Activated T-cell treated with anti-CD3 and anti-CD28 coated beads, Interleukin-2, amount 50 U/mL, for 24 hours (primary cell): ENCODE measurements at regions not wholly inside any gene's neighbourhood (a gene's known extent, or its start where the extent isn't known, plus 50 kb on each side); places are given as distances from the start of the nearest gene placed in this dataset.
A peak's percentile ranks its signal among the peaks of the same experiment; 100 is the strongest.

ENCODE experiments used
- DNase-seq: peaks from one replicate; pipeline ENCODE4 v3.0.0-alpha.2; 2020
- H3K27ac Mint-ChIP-seq: 2 replicates; pipeline ENCODE4 v1.8.0; 2020; ENCODE audit warnings: mild to moderate bottlenecking, mixed read lengths
- H3K27me3 Mint-ChIP-seq: 2 replicates; pipeline ENCODE4 v1.8.0; 2020; ENCODE audit warnings: mixed read lengths
- H3K36me3 Mint-ChIP-seq: 2 replicates; pipeline ENCODE4 v1.8.0; 2020; ENCODE audit warnings: low read depth, mixed read lengths
- H3K4me1 Mint-ChIP-seq: 2 replicates; pipeline ENCODE4 v1.8.0; 2020; ENCODE audit warnings: low read depth, mixed read lengths
- H3K4me3 Mint-ChIP-seq: 2 replicates; pipeline ENCODE4 v1.8.0; 2020; ENCODE audit warnings: mild to moderate bottlenecking, moderate library complexity, mixed read lengths
- H3K9me3 Mint-ChIP-seq: 2 replicates; pipeline ENCODE4 v1.8.0; 2020; ENCODE audit warnings: mixed read lengths

DNA sequence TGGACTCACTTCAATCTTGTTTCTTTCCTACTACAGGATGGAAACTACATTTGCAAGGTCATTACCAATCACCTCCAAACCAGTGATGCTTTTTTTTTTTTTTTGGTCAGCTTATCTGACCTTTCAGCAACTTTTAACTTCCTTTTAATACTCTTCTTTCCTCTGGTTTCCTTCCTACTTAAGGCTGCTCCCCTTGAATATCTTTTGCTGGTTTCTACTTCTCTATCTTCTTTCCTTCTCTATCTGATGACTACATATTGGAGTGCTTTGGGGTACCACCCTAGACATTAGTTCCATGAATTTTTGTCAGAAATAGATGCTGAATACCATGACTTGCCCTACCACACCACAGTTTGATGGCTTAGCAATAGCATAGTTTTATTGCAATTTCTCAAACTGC lies 197.7 kb upstream of the DDHD1 start:
- DNase-seq = no peak
- H3K27me3 Mint-ChIP-seq = no peaks in the 10 kb centered on the region
- H3K4me3 Mint-ChIP-seq = no peak overlapping the region
- no peaks in the 10 kb centered on the region for H3K36me3 Mint-ChIP-seq
- H3K4me1 Mint-ChIP-seq = peaks cover 1% of the 10 kb centered on the region
- no peak overlapping the region for H3K27ac Mint-ChIP-seq
- H3K9me3 Mint-ChIP-seq = no peaks in the 10 kb centered on the region

DNA sequence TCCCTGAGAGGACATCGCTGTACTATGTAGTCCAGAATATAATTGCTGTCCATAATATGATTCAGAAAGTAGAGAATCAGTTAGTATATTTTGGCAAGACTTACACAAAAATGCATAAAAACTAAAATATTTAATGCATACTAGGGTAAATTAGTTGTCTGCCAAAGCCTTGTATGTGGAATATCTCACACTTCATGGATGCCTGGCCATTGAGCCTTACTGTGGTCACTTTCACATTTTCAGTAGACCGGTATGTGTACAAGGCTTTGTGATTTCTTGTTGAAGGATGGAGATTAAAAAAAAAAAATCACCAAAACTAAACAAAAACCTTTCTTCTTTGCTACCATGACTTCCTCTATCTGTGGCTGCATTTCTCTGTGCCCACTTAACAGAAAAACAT lies 197.3 kb upstream of the DDHD1 start:
- no peak overlapping the region for H3K27ac Mint-ChIP-seq
- H3K27me3 Mint-ChIP-seq = no peaks in the 10 kb centered on the region
- peaks cover under 1% of the 10 kb centered on the region for H3K4me1 Mint-ChIP-seq
- DNase-seq = no peak
- no peaks in the 10 kb centered on the region for H3K36me3 Mint-ChIP-seq
- H3K9me3 Mint-ChIP-seq = no peaks in the 10 kb centered on the region
- no peak overlapping the region for H3K4me3 Mint-ChIP-seq

DNA sequence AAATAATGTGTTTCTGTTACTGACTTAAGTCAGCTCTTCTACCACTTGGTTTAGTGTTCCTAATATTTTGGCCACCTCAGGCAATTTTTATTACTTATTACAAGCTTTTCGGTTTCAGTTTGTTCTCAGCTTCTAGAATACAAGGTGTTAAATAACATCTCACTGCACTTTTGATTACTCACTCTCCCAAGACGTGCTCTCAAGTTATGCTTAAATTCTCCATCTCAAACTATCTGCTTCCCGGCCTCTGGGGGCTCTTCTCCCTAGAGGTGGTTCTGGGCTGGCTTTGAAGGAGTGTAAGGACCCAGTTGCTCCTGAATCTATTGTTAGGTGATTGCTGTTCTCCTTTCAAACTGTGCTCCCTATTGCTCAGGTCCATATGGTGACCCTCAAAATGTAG lies 193.9 kb upstream of the DDHD1 start:
- Mint-ChIP-seq H3K27ac (no peak overlapping the region), H3K36me3 (no peaks in the 10 kb centered on the region), H3K4me1 (no peaks in the 10 kb centered on the region), H3K4me3 (no peak overlapping the region), H3K9me3 (no peaks in the 10 kb centered on the region), H3K27me3 (no peaks in the 10 kb centered on the region)
- DNase-seq = no peak

DNA sequence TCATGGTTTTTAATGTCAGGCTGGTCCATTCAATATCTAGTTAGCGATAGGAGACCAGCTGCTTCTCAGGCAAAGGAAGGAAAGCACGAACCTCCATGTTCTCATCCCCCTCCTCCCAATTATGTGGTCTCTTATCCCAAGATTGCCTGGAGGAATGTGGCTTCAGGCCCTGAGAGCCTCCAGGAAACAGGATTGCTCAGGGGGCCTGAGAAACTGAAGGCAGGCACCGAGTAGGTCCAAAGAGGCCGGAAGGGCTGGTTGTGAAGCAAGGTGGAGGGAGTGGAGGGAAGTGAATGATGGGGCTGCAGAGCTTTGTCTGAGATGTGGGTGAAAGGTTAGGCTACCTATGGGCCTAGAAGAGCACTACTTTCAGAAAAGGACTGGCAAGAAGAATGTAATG lies 188.2 kb upstream of the DDHD1 start:
- H3K9me3 Mint-ChIP-seq = no peaks in the 10 kb centered on the region
- H3K4me3 Mint-ChIP-seq = no peak overlapping the region
- no peak for DNase-seq
- no peaks in the 10 kb centered on the region for H3K4me1 Mint-ChIP-seq
- no peak overlapping the region for H3K27ac Mint-ChIP-seq
- H3K27me3 Mint-ChIP-seq = no peaks in the 10 kb centered on the region
- H3K36me3 Mint-ChIP-seq = no peaks in the 10 kb centered on the region

DNA sequence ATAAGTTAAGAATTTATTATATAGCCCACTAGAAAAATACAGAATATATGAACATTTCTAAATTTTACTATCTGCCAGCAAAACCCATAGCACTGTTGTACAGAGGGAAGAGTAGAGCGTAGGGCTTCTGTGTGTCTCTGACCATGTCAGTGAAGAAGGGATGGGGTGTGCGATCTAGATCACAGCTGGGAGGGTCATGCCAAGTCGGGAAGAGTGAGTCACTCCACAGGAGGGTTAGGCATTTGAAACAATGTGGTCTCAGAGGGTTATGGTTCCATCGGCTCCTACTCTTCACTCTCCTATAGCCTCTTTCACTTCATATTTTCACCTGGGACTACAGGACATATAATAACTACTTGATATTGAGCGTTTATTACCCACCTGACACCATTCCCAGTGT lies 185.1 kb upstream of the DDHD1 start:
- no peak for DNase-seq
- Mint-ChIP-seq H3K27me3 (no peaks in the 10 kb centered on the region), H3K4me3 (no peak overlapping the region), H3K4me1 (no peaks in the 10 kb centered on the region), H3K27ac (no peak overlapping the region), H3K9me3 (no peaks in the 10 kb centered on the region), H3K36me3 (no peaks in the 10 kb centered on the region)

DNA sequence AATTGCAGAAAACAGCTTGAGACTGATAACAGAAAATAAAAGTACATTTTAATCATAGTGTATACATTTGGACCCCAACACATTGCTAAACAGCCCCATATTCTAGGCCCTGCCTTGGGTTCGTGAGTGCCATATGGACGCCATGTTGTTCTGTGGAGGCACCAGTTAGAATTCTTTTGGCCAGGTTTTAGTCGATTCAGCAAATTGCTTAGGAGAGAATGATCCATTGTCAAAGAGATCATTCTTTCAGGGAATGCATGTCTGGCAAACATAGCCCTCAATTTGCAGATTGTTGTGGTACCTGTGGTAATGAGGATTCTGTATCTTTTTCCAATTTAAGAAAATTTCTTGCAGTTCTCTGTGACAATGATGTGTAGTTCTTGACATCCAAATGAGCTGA lies 183.6 kb upstream of the DDHD1 start:
- H3K4me1 Mint-ChIP-seq = no peaks in the 10 kb centered on the region

DNA sequence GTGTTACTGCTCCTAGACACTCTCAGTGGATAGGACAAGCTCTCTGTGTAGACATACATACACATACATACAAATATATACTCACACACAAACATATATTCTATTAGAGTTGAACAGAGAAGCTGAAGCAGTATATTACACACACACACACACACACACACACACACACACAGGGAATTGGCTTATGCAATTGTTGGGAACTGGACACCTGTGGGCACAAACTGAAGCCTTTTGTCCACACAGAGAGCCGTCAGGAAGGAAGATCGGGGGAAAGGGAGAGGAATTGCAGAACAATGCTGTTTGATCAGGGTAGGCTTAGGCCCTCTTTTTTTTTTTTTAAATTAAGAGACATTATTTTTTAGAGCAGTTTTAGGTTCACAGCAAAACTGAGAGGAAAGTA lies 180.7 kb upstream of the DDHD1 start:
- DNase-seq = no peak
- Mint-ChIP-seq H3K27me3 (no peaks in the 10 kb centered on the region), H3K4me1 (peaks cover 10% of the 10 kb centered on the region), H3K27ac (no peak overlapping the region), H3K4me3 (no peak overlapping the region), H3K9me3 (no peaks in the 10 kb centered on the region), H3K36me3 (no peaks in the 10 kb centered on the region)

More for the DNA sequence above, 183.6 kb upstream of the DDHD1 start:
- no peak for DNase-seq
- Mint-ChIP-seq H3K27ac (no peak overlapping the region), H3K4me3 (no peak overlapping the region), H3K36me3 (no peaks in the 10 kb centered on the region), H3K27me3 (no peaks in the 10 kb centered on the region), H3K9me3 (no peaks in the 10 kb centered on the region)

DNA sequence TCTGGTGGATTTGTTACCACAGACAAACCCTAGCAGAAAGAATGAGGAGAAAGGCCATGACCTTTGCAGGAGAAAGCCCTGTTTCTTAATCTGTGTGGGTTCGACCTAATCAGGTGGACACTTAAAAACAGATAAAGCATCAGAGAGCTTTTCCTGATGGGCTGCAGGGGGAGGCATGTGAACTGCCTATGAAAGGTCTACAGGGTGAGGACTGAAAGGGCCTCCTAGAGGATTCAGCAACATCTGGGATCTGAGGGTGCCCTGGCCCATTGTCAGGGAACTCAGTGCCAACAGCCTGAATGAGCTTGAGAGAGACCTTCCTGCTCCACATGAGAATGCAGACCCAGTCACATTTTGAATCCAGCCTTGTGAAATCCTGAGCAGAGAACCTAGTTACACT lies 178.8 kb upstream of the DDHD1 start:
- H3K4me3 Mint-ChIP-seq = no peak overlapping the region
- no peaks in the 10 kb centered on the region for H3K9me3 Mint-ChIP-seq
- no peaks in the 10 kb centered on the region for H3K36me3 Mint-ChIP-seq
- H3K4me1 Mint-ChIP-seq = peaks cover 15% of the 10 kb centered on the region
- DNase-seq = no peak
- H3K27me3 Mint-ChIP-seq = no peaks in the 10 kb centered on the region
- H3K27ac Mint-ChIP-seq = no peak overlapping the region

DNA sequence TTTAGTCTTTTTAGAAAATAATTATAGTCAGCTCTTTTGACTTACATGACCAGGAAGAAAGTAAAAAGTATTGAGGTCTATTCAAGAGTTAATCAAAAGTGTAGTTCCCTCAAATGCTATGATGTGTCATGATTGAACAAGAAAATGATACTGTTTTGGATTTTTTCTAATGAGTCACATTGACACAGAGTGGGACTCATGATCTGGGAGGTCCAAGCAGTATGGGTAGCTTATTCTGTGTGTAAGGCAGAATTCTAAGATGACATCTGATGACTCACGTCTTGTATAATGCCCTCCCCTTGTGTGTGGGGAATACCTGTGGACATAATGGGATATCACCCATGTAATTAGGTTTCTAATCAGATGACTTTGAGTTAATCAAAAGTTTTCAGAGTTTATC lies 178.1 kb upstream of the DDHD1 start:
- no peak overlapping the region for H3K27ac Mint-ChIP-seq
- no peak overlapping the region for H3K4me3 Mint-ChIP-seq
- no peaks in the 10 kb centered on the region for H3K27me3 Mint-ChIP-seq
- H3K9me3 Mint-ChIP-seq = no peaks in the 10 kb centered on the region
- H3K36me3 Mint-ChIP-seq = no peaks in the 10 kb centered on the region
- DNase-seq = no peak
- H3K4me1 Mint-ChIP-seq = peaks cover 15% of the 10 kb centered on the region

DNA sequence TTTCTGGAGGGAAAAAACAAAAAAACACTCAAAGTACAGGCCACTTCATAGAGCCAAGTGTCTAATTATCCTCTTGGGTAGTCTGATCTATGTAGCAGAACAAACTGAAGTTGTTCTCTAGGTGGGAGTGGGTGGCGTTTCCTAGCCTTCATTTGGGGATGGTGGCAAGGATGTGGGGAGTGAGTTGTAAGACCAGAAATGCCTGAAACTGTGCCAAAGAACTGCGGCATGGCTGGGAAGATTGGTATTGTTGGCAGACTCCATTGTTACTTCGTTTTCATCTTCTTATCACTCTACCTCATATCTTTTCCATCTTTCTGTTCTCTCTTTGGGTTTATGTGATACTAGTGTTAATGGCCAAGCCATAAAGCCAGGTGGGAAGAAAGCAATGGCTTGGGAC lies 177.3 kb upstream of the DDHD1 start:
- H3K4me3 Mint-ChIP-seq = no peak overlapping the region
- H3K9me3 Mint-ChIP-seq = no peaks in the 10 kb centered on the region
- peaks cover 15% of the 10 kb centered on the region for H3K4me1 Mint-ChIP-seq
- H3K27ac Mint-ChIP-seq = peak overlapping the region; percentile 3
- H3K27me3 Mint-ChIP-seq = no peaks in the 10 kb centered on the region
- DNase-seq = no peak
- no peaks in the 10 kb centered on the region for H3K36me3 Mint-ChIP-seq

DNA sequence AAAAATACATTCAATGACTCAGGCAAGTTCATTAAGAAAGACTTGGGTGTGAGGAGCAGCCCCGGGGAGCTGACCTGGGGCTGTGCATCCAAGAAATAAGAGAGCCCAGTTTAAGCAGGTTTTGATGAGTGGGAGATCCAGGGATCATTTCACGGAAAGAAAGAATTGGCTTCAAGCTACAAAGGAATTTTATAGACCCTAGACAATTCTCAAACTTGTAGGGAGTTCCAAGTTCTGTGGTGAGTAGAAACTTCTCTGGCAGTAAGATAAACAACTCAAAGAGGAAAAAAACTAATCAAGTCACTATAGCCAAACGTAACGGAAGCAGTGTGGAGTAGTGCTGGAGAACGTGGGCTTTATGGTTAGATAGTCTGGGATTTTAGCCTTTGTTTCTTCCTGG lies 175.7 kb upstream of the DDHD1 start:
- Mint-ChIP-seq H3K27me3 (no peaks in the 10 kb centered on the region), H3K4me1 (peaks cover 15% of the 10 kb centered on the region), H3K9me3 (no peaks in the 10 kb centered on the region), H3K27ac (no peak overlapping the region), H3K36me3 (no peaks in the 10 kb centered on the region), H3K4me3 (no peak overlapping the region)
- no peak for DNase-seq

DNA sequence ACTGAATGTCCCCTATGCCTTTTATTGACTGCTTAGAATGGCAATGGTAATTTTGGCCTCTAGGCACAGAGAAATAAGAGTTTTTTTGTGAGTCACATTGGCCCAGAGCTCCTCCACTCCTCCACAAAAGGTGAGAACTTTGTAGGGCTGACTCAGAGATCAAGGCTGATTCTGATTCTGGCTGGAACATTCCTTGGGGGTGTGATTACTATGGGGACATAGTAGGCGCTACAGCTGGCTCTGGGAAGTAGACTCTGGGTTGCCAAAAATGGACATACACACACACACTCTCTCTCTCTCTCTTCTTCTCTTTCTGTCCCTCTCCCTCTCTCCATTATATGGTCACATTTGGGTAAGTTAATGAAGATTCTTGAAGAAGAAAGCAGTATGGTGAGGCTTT lies 174.6 kb upstream of the DDHD1 start:
- H3K36me3 Mint-ChIP-seq = no peaks in the 10 kb centered on the region

DNA sequence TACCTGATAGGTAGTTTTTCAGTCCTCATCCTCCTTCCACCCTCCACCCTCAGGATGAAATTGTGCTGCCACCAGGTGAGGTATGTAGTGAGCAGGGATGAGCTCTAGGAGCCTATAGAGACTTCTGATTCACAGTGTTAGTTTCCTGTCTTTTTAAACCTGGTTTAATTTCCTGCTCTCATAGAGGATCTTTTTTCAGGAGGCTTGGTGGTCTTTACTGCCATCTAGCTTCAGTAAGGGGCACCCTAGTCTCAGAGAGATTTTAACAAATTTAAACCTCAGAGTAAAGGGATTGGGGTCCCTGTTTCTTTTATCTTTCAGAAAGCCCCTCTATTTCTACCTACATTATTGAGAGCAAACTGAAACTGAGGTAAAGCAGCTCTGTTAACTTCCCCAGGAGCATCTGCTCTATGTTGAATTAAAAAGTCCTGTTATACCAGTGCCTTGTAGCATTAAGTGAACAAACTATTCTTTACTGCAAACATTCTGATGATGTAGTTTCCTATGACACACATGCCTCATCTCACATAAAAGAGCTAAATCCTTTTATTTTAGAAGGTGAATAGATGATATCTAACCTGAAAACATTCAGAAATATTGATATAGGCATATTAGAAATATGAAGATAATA lies 172.2 kb upstream of the DDHD1 start:
- H3K27me3 Mint-ChIP-seq = no peaks in the 10 kb centered on the region
- no peak overlapping the region for H3K27ac Mint-ChIP-seq
- no peak for DNase-seq
- peaks cover 5% of the 10 kb centered on the region for H3K4me1 Mint-ChIP-seq
- no peaks in the 10 kb centered on the region for H3K9me3 Mint-ChIP-seq
- H3K36me3 Mint-ChIP-seq = no peaks in the 10 kb centered on the region
- no peak overlapping the region for H3K4me3 Mint-ChIP-seq

More for the DNA sequence above, 174.6 kb upstream of the DDHD1 start:
- no peak overlapping the region for H3K27ac Mint-ChIP-seq
- no peak overlapping the region for H3K4me3 Mint-ChIP-seq
- DNase-seq = no peak
- H3K4me1 Mint-ChIP-seq = peaks cover 15% of the 10 kb centered on the region
- no peaks in the 10 kb centered on the region for H3K27me3 Mint-ChIP-seq
- no peaks in the 10 kb centered on the region for H3K9me3 Mint-ChIP-seq

DNA sequence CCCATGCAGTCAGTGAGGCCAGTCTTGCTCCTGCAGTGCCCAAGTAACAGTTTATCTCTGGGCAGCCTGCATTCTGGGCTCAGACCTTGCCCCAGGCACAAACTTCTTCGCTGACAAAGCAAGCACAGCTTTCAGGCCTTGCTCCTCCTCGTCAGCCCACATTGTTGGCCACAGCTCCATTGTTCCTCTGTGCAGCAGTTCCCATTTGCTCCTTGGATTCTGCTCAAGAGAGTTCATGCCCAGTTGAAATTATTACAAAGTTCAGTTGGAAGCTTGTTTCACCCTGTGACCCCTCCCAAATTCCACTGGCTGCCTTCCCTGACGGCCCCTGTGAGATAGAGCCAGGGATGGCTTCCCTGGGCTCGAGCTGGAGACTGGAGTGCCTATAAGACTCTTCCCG lies 163.4 kb upstream of the DDHD1 start:
- Mint-ChIP-seq H3K4me1 (no peaks in the 10 kb centered on the region), H3K27ac (no peak overlapping the region)

DNA sequence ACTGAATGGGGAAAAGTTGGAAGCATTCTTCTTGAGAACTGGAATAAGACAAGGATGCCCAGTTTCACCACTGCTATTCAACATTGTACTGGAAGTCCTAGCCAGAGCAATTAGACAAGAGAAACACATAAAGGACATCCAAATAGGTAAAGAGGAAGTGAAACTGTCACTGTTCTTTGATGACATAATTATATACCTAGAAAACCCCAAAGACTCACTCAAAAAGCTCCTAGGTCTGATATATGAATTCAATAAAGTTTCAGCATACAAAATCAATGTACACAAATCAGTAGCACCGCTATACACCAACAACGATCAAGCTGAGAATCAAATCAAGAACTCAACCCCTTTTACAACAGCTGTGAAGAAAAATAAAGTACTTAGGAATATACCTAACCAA lies 157.3 kb upstream of the DDHD1 start:
- Mint-ChIP-seq H3K36me3 (peaks cover 6% of the 10 kb centered on the region), H3K27ac (no peak overlapping the region), H3K4me1 (peaks cover 7% of the 10 kb centered on the region), H3K4me3 (no peak overlapping the region), H3K27me3 (peaks cover 8% of the 10 kb centered on the region), H3K9me3 (peaks cover 13% of the 10 kb centered on the region)
- no peak for DNase-seq

More for the DNA sequence above, 163.4 kb upstream of the DDHD1 start:
- Mint-ChIP-seq H3K9me3 (peaks cover 10% of the 10 kb centered on the region), H3K36me3 (peaks cover 17% of the 10 kb centered on the region), H3K27me3 (no peaks in the 10 kb centered on the region), H3K4me3 (no peak overlapping the region)
- DNase-seq = no peak

DNA sequence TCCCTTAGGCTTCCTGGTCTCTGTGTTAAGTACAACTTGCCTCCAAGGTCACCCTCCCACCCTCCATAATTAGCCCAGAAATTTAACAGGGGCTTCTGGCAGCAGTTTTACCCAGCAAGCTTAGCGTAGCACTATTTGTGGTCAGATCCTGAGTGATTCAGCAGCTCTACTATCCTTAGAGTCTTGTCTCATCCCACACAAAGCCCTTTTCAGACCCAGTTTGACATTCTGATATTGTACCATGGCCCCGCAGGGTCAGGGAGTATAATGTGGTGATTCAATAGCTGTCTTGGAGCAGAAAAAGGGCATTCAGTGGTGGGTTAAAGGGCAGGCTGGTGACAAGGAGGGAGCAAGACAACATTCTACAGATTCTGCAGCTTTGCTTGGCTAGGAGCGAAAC lies 153.8 kb upstream of the DDHD1 start:
- peaks cover 2% of the 10 kb centered on the region for H3K36me3 Mint-ChIP-seq
- H3K4me1 Mint-ChIP-seq = peaks cover 7% of the 10 kb centered on the region
- no peak overlapping the region for H3K4me3 Mint-ChIP-seq
- peaks cover 8% of the 10 kb centered on the region for H3K27me3 Mint-ChIP-seq
- no peak overlapping the region for H3K27ac Mint-ChIP-seq
- H3K9me3 Mint-ChIP-seq = peaks cover 7% of the 10 kb centered on the region
- DNase-seq = no peak
